ENCODE measurements at regions not wholly inside any gene's neighbourhood (a gene's known extent, or its start where the extent isn't known, plus 50 kb on each side); places are given as distances from the start of the nearest gene placed in this dataset.

DNA sequence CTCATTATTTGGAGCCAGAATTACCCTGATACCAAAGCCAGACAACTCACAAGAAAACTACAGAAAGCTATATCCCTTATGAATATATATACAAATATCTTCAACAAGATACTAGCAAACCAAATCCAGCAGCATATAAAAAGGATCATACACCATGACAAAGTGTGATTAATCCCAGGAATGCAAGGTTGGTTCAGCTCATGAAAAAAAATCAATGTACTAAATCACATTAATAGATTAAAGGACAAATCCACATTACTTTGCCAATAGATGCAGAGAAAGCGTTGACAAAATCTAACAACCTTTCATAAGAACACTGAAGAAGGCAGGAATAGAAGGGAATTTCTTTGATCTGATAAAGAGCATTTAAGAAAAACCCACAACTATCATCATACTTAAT, 50.4 kb upstream of the TEAD1 start:
- H3K36me3 ChIP-seq: peaks cover 0 to 6% (median 0%) of the 10 kb centered on the region in 3 donors
- no peaks in the 10 kb centered on the region for H3K4me1 ChIP-seq
- TF ChIP-seq, protein P1, sequence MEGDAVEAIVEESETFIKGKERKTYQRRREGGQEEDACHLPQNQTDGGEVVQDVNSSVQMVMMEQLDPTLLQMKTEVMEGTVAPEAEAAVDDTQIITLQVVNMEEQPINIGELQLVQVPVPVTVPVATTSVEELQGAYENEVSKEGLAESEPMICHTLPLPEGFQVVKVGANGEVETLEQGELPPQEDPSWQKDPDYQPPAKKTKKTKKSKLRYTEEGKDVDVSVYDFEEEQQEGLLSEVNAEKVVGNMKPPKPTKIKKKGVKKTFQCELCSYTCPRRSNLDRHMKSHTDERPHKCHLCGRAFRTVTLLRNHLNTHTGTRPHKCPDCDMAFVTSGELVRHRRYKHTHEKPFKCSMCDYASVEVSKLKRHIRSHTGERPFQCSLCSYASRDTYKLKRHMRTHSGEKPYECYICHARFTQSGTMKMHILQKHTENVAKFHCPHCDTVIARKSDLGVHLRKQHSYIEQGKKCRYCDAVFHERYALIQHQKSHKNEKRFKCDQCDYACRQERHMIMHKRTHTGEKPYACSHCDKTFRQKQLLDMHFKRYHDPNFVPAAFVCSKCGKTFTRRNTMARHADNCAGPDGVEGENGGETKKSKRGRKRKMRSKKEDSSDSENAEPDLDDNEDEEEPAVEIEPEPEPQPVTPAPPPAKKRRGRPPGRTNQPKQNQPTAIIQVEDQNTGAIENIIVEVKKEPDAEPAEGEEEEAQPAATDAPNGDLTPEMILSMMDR (IDR thresholded peaks at IDR 0.05): no peak
- no peak for DNase-seq
- intact Hi-C loops (cut with DNase I; ENCODE audit: low total_unique reads): no loop called here
- H3K27ac ChIP-seq: no peak overlapping the region
- H3K9me3 ChIP-seq: peaks cover 0 to 10% (median 0%) of the 10 kb centered on the region in 3 donors
- H3K4me3 ChIP-seq: no peak overlapping the region
- H3K27me3 ChIP-seq: no peaks in the 10 kb centered on the region

All from tibial artery (tissue), 4 donors.